H9 (cell line): ENCODE measurements at regions not wholly inside any gene's neighbourhood (a gene's known extent, or its start where the extent isn't known, plus 50 kb on each side); places are given as distances from the start of the nearest gene placed in this dataset.

ENCODE experiments used
- DNase-seq: peaks from one replicate; pipeline ENCODE4 v3.0.0-alpha.2; 2017
- H2AFZ ChIP-seq: one replicate; pipeline ENCODE4 v1.6.1; 2013; ENCODE audit warnings: mild to moderate bottlenecking, low read length, control low read depth, moderate library complexity
- H2AK5ac ChIP-seq: 2 replicates; pipeline ENCODE4 v1.6.1; 2013; ENCODE audit warnings: low read length, control low read depth, mixed read lengths; ENCODE audit not compliant: insufficient read length
- H2BK120ac ChIP-seq: one replicate; pipeline ENCODE4 v1.6.1; 2013; ENCODE audit warnings: low read depth, mild to moderate bottlenecking, low read length, control low read depth, inconsistent platforms; ENCODE audit not compliant: poor library complexity, severe bottlenecking
- H2BK12ac ChIP-seq: 2 replicates; pipeline ENCODE4 v1.6.1; 2013; ENCODE audit warnings: low read length, control low read depth, mixed read lengths, low read depth; ENCODE audit not compliant: insufficient read length
- H2BK15ac ChIP-seq: 2 replicates; pipeline ENCODE4 v1.6.1; 2013; ENCODE audit warnings: low read depth, low read length, control low read depth
- H2BK20ac ChIP-seq: one replicate; pipeline ENCODE4 v1.6.1; 2013; ENCODE audit warnings: low read depth, mild to moderate bottlenecking, low read length, control low read depth, inconsistent platforms; ENCODE audit not compliant: poor library complexity, severe bottlenecking
- H2BK5ac ChIP-seq: 2 replicates; pipeline ENCODE4 v1.6.1; 2013; ENCODE audit warnings: low read length, control low read depth, mixed read lengths; ENCODE audit not compliant: insufficient read length
- H3K14ac ChIP-seq: 2 replicates; pipeline ENCODE4 v1.6.1; 2013; ENCODE audit warnings: low read length, control low read depth; ENCODE audit not compliant: insufficient read depth
- H3K18ac ChIP-seq: 2 replicates; pipeline ENCODE4 v1.6.1; 2013; ENCODE audit warnings: low read depth, mild to moderate bottlenecking, mixed read lengths, low read length, control low read depth; ENCODE audit not compliant: insufficient read length
- H3K23ac ChIP-seq: 2 replicates; pipeline ENCODE4 v1.6.1; 2013; ENCODE audit warnings: low read length, control low read depth, mixed read lengths, low read depth; ENCODE audit not compliant: insufficient read length
- H3K23me2 ChIP-seq: 2 replicates; pipeline ENCODE4 v1.6.1; 2013; ENCODE audit warnings: low read depth, mild to moderate bottlenecking, mixed read lengths, low read length, control low read depth; ENCODE audit not compliant: insufficient read length, poor library complexity, severe bottlenecking
- H3K27ac ChIP-seq: 2 replicates; pipeline ENCODE4 v1.5.1; 2013; ENCODE audit warnings: low read length, control low read depth, mixed read lengths, low read depth; ENCODE audit not compliant: insufficient read length
- H3K27me3 ChIP-seq: 2 replicates; pipeline ENCODE4 v1.6.1; 2013; ENCODE audit warnings: low read length, control low read depth, inconsistent platforms; ENCODE audit not compliant: insufficient read depth
- H3K4ac ChIP-seq: 2 replicates; pipeline ENCODE4 v1.6.1; 2013; ENCODE audit warnings: low read depth, mild to moderate bottlenecking, control low read depth, inconsistent platforms, low read length, moderate library complexity
- H3K4me1 ChIP-seq: 2 replicates; pipeline ENCODE4 v1.6.1; 2013; ENCODE audit warnings: low read length, control low read depth, inconsistent platforms; ENCODE audit not compliant: insufficient read depth
- H3K4me2 ChIP-seq: 2 replicates; pipeline ENCODE4 v1.6.1; 2013; ENCODE audit warnings: low read length, control low read depth, mixed read lengths; ENCODE audit not compliant: insufficient read length, insufficient read depth
- H3K56ac ChIP-seq: 2 replicates; pipeline ENCODE4 v1.6.1; 2013; ENCODE audit warnings: low read depth, mild to moderate bottlenecking, mixed read lengths, low read length, control low read depth; ENCODE audit not compliant: insufficient read length
- H3K79me1 ChIP-seq: 2 replicates; pipeline ENCODE4 v1.6.1; 2013; ENCODE audit warnings: low read depth, mild to moderate bottlenecking, moderate library complexity, low read length, control low read depth, inconsistent platforms; ENCODE audit not compliant: insufficient read depth, poor library complexity, severe bottlenecking
- H3K79me2 ChIP-seq: 2 replicates; pipeline ENCODE4 v1.6.1; 2013; ENCODE audit warnings: low read length, control low read depth, inconsistent platforms; ENCODE audit not compliant: insufficient read depth
- H3K9ac ChIP-seq: 2 replicates; pipeline ENCODE4 v1.6.1; 2013; ENCODE audit warnings: low read length, control low read depth, mixed read lengths; ENCODE audit not compliant: insufficient read length; ENCODE audit errors: extremely low read depth
- H3K9me3 ChIP-seq: one replicate; pipeline ENCODE4 v1.6.1; 2013; ENCODE audit warnings: low read depth, low read length, inconsistent platforms; ENCODE audit not compliant: control insufficient read depth
- H3T11ph ChIP-seq: one replicate; pipeline ENCODE4 v1.6.1; 2013; ENCODE audit warnings: mild to moderate bottlenecking, low read length, control low read depth, inconsistent platforms
- H4K20me1 ChIP-seq: one replicate; pipeline ENCODE4 v1.6.1; 2013; ENCODE audit not compliant: control insufficient read depth, insufficient read length, insufficient read depth
- H4K5ac ChIP-seq: 2 replicates; pipeline ENCODE4 v1.6.1; 2013; ENCODE audit warnings: low read depth, mild to moderate bottlenecking, mixed read lengths, low read length, control low read depth; ENCODE audit not compliant: insufficient read length
- H4K8ac ChIP-seq: replicated peaks from 2 replicates; pipeline ENCODE4 v1.6.1; 2013; ENCODE audit warnings: low read length, control low read depth, mixed read lengths, low read depth; ENCODE audit not compliant: insufficient read length
- H4K91ac ChIP-seq: 2 replicates; pipeline ENCODE4 v1.6.1; 2013; ENCODE audit warnings: low read depth, mild to moderate bottlenecking, moderate library complexity, mixed read lengths, low read length, control low read depth; ENCODE audit not compliant: insufficient read length
- H3K27ac Mint-ChIP-seq, 3 experiments: 2 replicates in 2 of 3; 3 replicates in 1 of 3; pipeline ENCODE4 v1.8.0; 2020 to 2021; ENCODE audit warnings: mixed read lengths in 3 of 3, mild to moderate bottlenecking in 1 of 3, moderate library complexity in 1 of 3
- H3K27me3 Mint-ChIP-seq: 2 replicates; pipeline ENCODE4 v1.8.0; 2021; ENCODE audit warnings: low read depth, mild to moderate bottlenecking, moderate library complexity, mixed read lengths
- H3K36me3 Mint-ChIP-seq, 3 experiments: 2 replicates in 2 of 3; 3 replicates in 1 of 3; pipeline ENCODE4 v1.8.0; 2020 to 2021; ENCODE audit warnings: low read depth in 3 of 3, mixed read lengths in 3 of 3; ENCODE audit not compliant: insufficient read depth in 1 of 3
- H3K4me1 Mint-ChIP-seq, 2 experiments: 2 replicates each; pipeline ENCODE4 v1.8.0; 2020; ENCODE audit warnings: mixed read lengths in 2 of 2
- H3K4me3 Mint-ChIP-seq, 2 experiments: 2 replicates in 1 of 2; 3 replicates in 1 of 2; pipeline ENCODE4 v1.8.0; 2020 to 2021; ENCODE audit warnings: mild to moderate bottlenecking in 2 of 2, mixed read lengths in 2 of 2, moderate library complexity in 1 of 2
- H3K9me3 Mint-ChIP-seq, 2 experiments: 2 replicates in 1 of 2; 3 replicates in 1 of 2; pipeline ENCODE4 v1.8.0; 2020; ENCODE audit warnings: mild to moderate bottlenecking in 2 of 2, mixed read lengths in 2 of 2, moderate library complexity in 1 of 2
- WGBS: extraction: QIAGEN DNeasy Blood & Tissue Kit; methylation state at CpG from one replicate; pipeline ENCODE4 v1.1.7; 2013; ENCODE audit warnings: missing lambda C conversion rate, low lambda C conversion rate, mixed read lengths; ENCODE audit not compliant: insufficient read length; ENCODE audit errors: extremely low coverage; 5-methylcytosine and 5-hydroxymethylcytosine counted together
- TF ChIP-seq, protein P1 (sequence below): fragments of 200-600 bp; sonication (generic); conservative IDR thresholded peaks from 3 replicates; pipeline ENCODE4 v1.8.0; 2021; ENCODE audit warnings: antibody characterized with exemption, mild to moderate bottlenecking

DNA sequence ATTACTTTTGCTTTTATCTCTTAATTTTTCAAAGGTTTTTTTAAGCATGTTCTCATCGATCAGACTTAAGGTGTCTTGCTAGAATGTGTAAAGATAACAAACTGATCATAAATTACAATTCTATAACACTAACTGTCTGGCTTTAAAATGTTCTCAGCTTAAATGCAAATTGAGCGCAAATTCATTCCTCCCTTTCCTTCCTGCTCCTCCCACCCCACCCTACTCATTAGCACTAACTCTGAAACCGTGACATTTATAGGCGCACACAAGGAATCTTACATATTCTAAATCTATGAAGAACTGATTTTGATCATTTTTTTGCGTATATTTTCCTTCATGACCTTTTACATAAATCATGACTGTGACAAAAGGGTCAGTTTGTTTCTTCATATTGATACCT is 590.0 kb upstream of the DIAPH2 start:
- H4K8ac ChIP-seq, result no peak overlapping the region

More for the DNA sequence above, 590.0 kb upstream of the DIAPH2 start:
- no peak overlapping the region for H2AFZ ChIP-seq
- H2AK5ac ChIP-seq, result no peak overlapping the region
- no peak overlapping the region for H2BK5ac ChIP-seq
- no peak overlapping the region for H3K9ac ChIP-seq
- H3K27ac ChIP-seq, result no peak overlapping the region
- H3K79me2 ChIP-seq, result no peaks in the 10 kb centered on the region
- H2BK120ac ChIP-seq, result no peak overlapping the region
- H3K23me2 ChIP-seq, result no peaks in the 10 kb centered on the region
- no peak overlapping the region for H2BK20ac ChIP-seq
- DNase-seq, result no peak
- H2BK15ac ChIP-seq, result no peak overlapping the region
- WGBS, result no CpG with 5 or more reads among the region's 5 CpGs
- H4K5ac ChIP-seq, result no peak overlapping the region
- no peak overlapping the region for H3T11ph ChIP-seq
- H3K27me3 ChIP-seq, result no peaks in the 10 kb centered on the region
- no peak overlapping the region for H3K4me2 ChIP-seq
- H3K4ac ChIP-seq, result no peak overlapping the region
- H3K23ac ChIP-seq, result no peak overlapping the region
- Mint-ChIP-seq H3K9me3 (peaks cover 12 to 27% of the 10 kb centered on the region in 2 experiments; a peak in 4 of 5 replicates), H3K4me3 (no peak overlapping the region), H3K27me3 (no peaks in the 10 kb centered on the region), H3K27ac (peak overlapping the region in 2 of 3 experiments; percentile 51 to 54; a peak in 2 of 7 replicates), H3K4me1 (peaks cover 18 to 28% of the 10 kb centered on the region in 2 experiments), H3K36me3 (peaks cover 0 to 17% (median 6%) of the 10 kb centered on the region in 3 experiments; a peak in 6 of 7 replicates)
- no peak overlapping the region for H3K18ac ChIP-seq
- H3K14ac ChIP-seq, result no peak overlapping the region
- H4K91ac ChIP-seq, result no peak overlapping the region
- no peaks in the 10 kb centered on the region for H3K4me1 ChIP-seq
- H3K9me3 ChIP-seq, result no peaks in the 10 kb centered on the region
- TF ChIP-seq, protein P1, sequence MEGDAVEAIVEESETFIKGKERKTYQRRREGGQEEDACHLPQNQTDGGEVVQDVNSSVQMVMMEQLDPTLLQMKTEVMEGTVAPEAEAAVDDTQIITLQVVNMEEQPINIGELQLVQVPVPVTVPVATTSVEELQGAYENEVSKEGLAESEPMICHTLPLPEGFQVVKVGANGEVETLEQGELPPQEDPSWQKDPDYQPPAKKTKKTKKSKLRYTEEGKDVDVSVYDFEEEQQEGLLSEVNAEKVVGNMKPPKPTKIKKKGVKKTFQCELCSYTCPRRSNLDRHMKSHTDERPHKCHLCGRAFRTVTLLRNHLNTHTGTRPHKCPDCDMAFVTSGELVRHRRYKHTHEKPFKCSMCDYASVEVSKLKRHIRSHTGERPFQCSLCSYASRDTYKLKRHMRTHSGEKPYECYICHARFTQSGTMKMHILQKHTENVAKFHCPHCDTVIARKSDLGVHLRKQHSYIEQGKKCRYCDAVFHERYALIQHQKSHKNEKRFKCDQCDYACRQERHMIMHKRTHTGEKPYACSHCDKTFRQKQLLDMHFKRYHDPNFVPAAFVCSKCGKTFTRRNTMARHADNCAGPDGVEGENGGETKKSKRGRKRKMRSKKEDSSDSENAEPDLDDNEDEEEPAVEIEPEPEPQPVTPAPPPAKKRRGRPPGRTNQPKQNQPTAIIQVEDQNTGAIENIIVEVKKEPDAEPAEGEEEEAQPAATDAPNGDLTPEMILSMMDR, result no peak
- no peak overlapping the region for H2BK12ac ChIP-seq
- no peaks in the 10 kb centered on the region for H4K20me1 ChIP-seq
- H3K79me1 ChIP-seq, result no peaks in the 10 kb centered on the region
- H3K56ac ChIP-seq, result no peak overlapping the region
